ENCODE measurements at regions not wholly inside any gene's neighbourhood (a gene's known extent, or its start where the extent isn't known, plus 50 kb on each side); places are given as distances from the start of the nearest gene placed in this dataset.
"Not testable (repeated sequence)": the region's sequence is repeated elsewhere in the genome, so short reads cannot be mapped to it uniquely, and the experiment has no call there.

- H3K4me1 ChIP-seq (ENCODE audit: control insufficient read depth, insufficient read depth, low read length, unreplicated experiment) = peaks cover 16% of the 10 kb centered on the region
- H3K79me2 ChIP-seq (ENCODE audit: control insufficient read depth, insufficient read depth, low read length, unreplicated experiment) = peaks cover 33% of the 10 kb centered on the region
- no peaks in the 10 kb centered on the region for H3K27me3 ChIP-seq (ENCODE audit: insufficient read depth, low read length)
- H3K4me3 ChIP-seq (ENCODE audit: low read depth, low read length) = peak overlapping the region; percentile 85
- no peaks in the 10 kb centered on the region for H3K36me3 ChIP-seq (ENCODE audit: insufficient read depth, low read length)
- H3K27ac ChIP-seq (ENCODE audit: low read depth, low read length) = no peak overlapping the region; the same call in 1 of the 2 replicates
- H2AFZ ChIP-seq (ENCODE audit: low read length, unreplicated experiment) = peak overlapping the region; percentile 68
Measured at GRCh38 chr22:25404928-25405816, 159.3 kb upstream of the GRK3 start.

DNA sequence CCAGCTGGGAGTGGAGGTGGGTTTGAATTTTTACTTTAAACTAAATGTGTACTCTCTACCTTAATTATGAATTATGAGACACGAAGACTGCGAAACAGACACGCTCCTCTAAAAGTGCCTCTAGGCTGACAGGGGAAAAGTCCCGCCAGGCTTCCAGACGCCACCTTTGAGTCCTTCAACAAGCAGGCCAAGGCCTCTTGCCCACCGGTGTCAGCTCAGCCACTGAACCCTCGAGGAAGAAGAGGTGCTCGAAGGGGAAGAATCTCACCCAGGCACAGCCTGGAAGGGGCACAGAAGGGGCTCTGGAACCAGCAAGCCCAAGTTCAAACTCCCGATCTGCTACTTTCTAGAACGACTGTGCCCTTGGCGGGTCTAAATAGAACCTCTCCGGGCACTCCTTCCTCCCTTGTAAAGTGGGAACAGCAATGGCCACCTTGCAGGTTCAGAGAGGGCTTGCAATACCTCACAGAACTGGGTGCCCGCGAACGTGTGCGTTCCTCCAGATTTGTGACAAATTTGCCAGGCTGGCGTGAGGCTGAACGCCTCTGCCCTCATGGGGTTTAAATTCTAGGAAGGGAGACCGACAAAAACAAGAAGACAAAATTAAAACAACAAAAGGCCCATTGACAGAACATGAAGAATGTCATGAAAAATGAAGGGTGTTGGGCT, 158.5 kb upstream of the GRK3 start:
- Histone ChIP-seq H3K36me3 (ENCODE audit: insufficient read depth, low read length) (no peaks in the 10 kb centered on the region), H3K79me2 (ENCODE audit: control insufficient read depth, insufficient read depth, low read length, unreplicated experiment) (peaks cover 33% of the 10 kb centered on the region), H2AFZ (ENCODE audit: low read length, unreplicated experiment) (peak overlapping the region; percentile 68), H3K27me3 (ENCODE audit: insufficient read depth, low read length) (no peaks in the 10 kb centered on the region), H3K4me1 (ENCODE audit: control insufficient read depth, insufficient read depth, low read length, unreplicated experiment) (peaks cover 12% of the 10 kb centered on the region), H3K27ac (ENCODE audit: low read depth, low read length) (no peak overlapping the region), H3K4me3 (ENCODE audit: low read depth, low read length) (peak overlapping the region; percentile 77)

DNA sequence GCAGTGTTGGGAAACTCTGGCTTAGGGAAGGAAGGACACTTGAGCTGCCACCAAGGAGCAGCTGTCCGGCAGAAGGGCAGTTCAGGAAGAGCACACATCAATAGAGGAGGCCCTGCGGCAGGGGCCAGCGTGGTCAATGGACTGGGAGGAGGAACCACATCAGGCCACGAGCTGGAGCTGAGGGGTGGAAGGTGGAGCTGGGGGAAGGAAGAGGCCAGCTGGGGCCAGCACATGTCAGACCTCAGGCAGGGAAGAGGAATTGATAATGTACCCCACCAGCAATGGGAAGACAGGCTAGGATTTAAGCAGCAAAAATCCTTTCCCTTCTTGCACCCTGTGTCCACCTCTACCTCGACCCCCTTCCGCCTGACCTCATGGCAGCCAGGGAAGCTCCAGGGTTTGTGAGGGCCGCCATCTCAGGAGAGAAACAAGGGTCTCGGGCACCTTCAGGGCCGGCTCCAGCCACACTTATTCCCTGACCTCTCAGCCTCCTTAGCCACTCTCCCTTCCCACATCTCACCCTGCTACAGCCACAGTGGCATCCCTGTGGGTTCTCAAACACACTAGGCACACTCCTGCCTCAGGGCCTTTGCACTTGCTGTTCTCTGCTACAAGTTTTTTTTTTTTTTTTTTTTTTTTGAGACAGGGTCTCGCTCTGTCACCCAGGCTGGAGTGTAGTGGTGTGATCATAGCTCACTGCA, 157.8 kb upstream of the GRK3 start:
- peaks cover 32% of the 10 kb centered on the region for H3K79me2 ChIP-seq (ENCODE audit: control insufficient read depth, insufficient read depth, low read length, unreplicated experiment)
- no peak overlapping the region for H3K4me3 ChIP-seq (ENCODE audit: low read depth, low read length)
- H2AFZ ChIP-seq (ENCODE audit: low read length, unreplicated experiment) = no peak overlapping the region
- no peaks in the 10 kb centered on the region for H3K36me3 ChIP-seq (ENCODE audit: insufficient read depth, low read length)
- H3K27me3 ChIP-seq (ENCODE audit: insufficient read depth, low read length) = no peaks in the 10 kb centered on the region
- H3K27ac ChIP-seq (ENCODE audit: low read depth, low read length) = no peak overlapping the region
- H3K4me1 ChIP-seq (ENCODE audit: control insufficient read depth, insufficient read depth, low read length, unreplicated experiment) = peaks cover 12% of the 10 kb centered on the region

DNA sequence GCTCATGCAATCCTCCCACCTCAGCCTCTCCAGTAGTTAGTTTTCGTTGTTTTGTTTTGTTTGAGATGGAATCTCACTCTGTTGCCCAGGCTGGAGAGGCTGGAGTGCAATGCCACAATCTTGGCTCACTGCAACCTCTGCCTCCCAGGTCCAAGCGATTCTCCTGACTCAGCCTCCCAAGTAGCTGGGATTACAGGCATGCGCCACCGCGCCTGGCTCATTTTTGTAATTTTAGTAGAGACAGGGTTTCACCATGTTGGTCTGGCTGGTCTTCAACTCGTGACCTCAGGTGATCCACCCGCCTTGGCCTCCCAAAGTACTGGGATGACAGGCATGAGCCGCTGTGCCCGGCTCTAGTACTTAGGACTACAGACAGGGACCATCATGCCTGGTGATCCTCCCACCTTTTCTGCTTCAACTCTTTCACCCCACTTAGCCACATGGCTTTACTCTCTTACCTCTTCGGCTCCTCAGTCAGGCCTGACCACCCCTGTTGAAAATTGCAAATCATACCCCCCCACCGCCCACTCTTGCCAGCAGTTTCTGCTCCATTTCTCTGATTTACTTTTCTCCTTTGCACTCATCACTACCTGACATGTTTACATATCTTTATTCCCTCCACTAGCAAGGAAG, 157.1 kb upstream of the GRK3 start:
- Histone ChIP-seq H3K27ac (ENCODE audit: low read depth, low read length) (no peak overlapping the region), H3K4me3 (ENCODE audit: low read depth, low read length) (no peak overlapping the region), H3K79me2 (ENCODE audit: control insufficient read depth, insufficient read depth, low read length, unreplicated experiment) (peaks cover 25% of the 10 kb centered on the region), H3K27me3 (ENCODE audit: insufficient read depth, low read length) (no peaks in the 10 kb centered on the region), H3K36me3 (ENCODE audit: insufficient read depth, low read length) (no peaks in the 10 kb centered on the region), H3K4me1 (ENCODE audit: control insufficient read depth, insufficient read depth, low read length, unreplicated experiment) (peaks cover 12% of the 10 kb centered on the region), H2AFZ (ENCODE audit: low read length, unreplicated experiment) (no peak overlapping the region)

- Histone ChIP-seq H3K27ac (ENCODE audit: low read depth, low read length) (no peak overlapping the region), H2AFZ (ENCODE audit: low read length, unreplicated experiment) (no peak overlapping the region), H3K27me3 (ENCODE audit: insufficient read depth, low read length) (no peaks in the 10 kb centered on the region), H3K79me2 (ENCODE audit: control insufficient read depth, insufficient read depth, low read length, unreplicated experiment) (peaks cover 20% of the 10 kb centered on the region), H3K36me3 (ENCODE audit: insufficient read depth, low read length) (no peaks in the 10 kb centered on the region), H3K4me1 (ENCODE audit: control insufficient read depth, insufficient read depth, low read length, unreplicated experiment) (peaks cover 7% of the 10 kb centered on the region), H3K4me3 (ENCODE audit: low read depth, low read length) (no peak overlapping the region)
Measured at GRCh38 chr22:25407859-25408229, 156.6 kb upstream of the GRK3 start.

DNA sequence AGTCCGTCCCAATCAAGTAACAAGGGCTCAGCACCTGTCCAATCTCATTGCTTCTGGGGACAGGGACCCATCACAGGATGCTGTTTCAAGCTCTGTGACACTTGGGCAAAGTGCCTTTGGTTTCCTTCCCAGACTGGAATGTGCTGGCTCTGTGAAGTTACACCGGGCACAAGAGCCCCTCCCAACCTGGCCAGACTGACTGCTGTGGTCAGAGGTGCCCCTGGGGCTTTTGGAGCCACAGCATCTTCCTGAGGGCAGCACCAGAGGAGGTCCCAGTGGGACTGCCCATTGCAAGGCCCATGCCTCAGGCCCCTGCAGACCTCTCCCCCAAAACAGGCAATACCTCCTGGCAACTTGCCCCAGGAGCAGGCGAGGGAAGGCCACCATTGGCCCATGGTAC, 155.2 kb upstream of the GRK3 start:
- H2AFZ ChIP-seq (ENCODE audit: low read length, unreplicated experiment) = no peak overlapping the region
- no peak overlapping the region for H3K27ac ChIP-seq (ENCODE audit: low read depth, low read length)
- H3K27me3 ChIP-seq (ENCODE audit: insufficient read depth, low read length) = no peaks in the 10 kb centered on the region
- no peak overlapping the region for H3K4me3 ChIP-seq (ENCODE audit: low read depth, low read length)
- H3K79me2 ChIP-seq (ENCODE audit: control insufficient read depth, insufficient read depth, low read length, unreplicated experiment) = peaks cover 7% of the 10 kb centered on the region
- peaks cover 3% of the 10 kb centered on the region for H3K4me1 ChIP-seq (ENCODE audit: control insufficient read depth, insufficient read depth, low read length, unreplicated experiment)
- H3K36me3 ChIP-seq (ENCODE audit: insufficient read depth, low read length) = no peaks in the 10 kb centered on the region

DNA sequence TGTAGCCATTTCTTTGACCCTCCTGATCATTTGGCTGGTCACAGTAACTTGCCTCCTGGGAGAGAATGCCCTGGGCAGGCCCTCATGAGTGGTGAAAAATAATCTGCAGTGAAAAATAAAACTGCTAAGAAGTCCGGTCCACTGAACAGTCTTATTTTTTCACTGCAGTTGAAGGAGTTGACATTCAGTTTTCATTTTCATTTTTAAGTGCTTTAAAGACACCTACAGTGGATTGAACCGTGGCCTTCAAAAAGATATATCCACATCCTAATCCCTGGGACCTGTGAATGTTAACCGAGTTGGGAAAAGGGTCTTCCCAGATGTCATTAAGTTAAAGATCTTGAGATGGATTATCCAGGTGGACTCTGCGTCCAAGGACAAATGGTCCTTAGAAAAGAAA, 153.6 kb upstream of the GRK3 start:
- no peak overlapping the region for H3K4me3 ChIP-seq (ENCODE audit: low read depth, low read length)
- H3K4me1 ChIP-seq (ENCODE audit: control insufficient read depth, insufficient read depth, low read length, unreplicated experiment) = peaks cover 2% of the 10 kb centered on the region
- H3K27ac ChIP-seq (ENCODE audit: low read depth, low read length) = no peak overlapping the region
- H3K27me3 ChIP-seq (ENCODE audit: insufficient read depth, low read length) = peaks cover 4% of the 10 kb centered on the region; the same call in 1 of the 2 replicates
- no peaks in the 10 kb centered on the region for H3K36me3 ChIP-seq (ENCODE audit: insufficient read depth, low read length)
- no peak overlapping the region for H2AFZ ChIP-seq (ENCODE audit: low read length, unreplicated experiment)
- no peaks in the 10 kb centered on the region for H3K79me2 ChIP-seq (ENCODE audit: control insufficient read depth, insufficient read depth, low read length, unreplicated experiment)

- no peak overlapping the region for H3K27ac ChIP-seq (ENCODE audit: low read depth, low read length)
- no peaks in the 10 kb centered on the region for H3K4me1 ChIP-seq (ENCODE audit: control insufficient read depth, insufficient read depth, low read length, unreplicated experiment)
- H3K79me2 ChIP-seq (ENCODE audit: control insufficient read depth, insufficient read depth, low read length, unreplicated experiment) = no peaks in the 10 kb centered on the region
- no peak overlapping the region for H3K4me3 ChIP-seq (ENCODE audit: low read depth, low read length)
- no peaks in the 10 kb centered on the region for H3K36me3 ChIP-seq (ENCODE audit: insufficient read depth, low read length)
- no peak overlapping the region for H2AFZ ChIP-seq (ENCODE audit: low read length, unreplicated experiment)
- peaks cover 4% of the 10 kb centered on the region; the same call in 1 of the 2 replicates for H3K27me3 ChIP-seq (ENCODE audit: insufficient read depth, low read length)
Measured at GRCh38 chr22:25413620-25414019, 150.9 kb upstream of the GRK3 start.

DNA sequence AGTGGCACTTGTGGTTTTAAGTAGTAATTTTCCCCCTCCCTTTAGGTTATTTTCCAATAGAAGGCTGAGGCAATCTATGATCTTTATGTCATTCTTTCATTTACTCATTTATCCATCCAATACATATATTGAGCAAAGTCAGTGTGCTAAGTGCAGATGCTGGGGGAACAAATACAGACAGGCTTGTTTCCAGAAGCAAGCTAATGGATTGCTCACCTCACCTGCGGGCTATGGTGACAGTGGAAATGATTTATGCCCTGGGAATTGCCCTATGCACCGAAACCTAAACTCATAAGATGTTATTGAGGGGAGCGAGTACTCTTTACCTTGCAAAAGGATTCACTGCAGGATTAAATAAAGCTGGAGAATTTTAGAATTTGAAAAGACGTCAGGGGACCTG, 148.7 kb upstream of the GRK3 start:
- not testable (repeated sequence) for H3K36me3 ChIP-seq (ENCODE audit: insufficient read depth, low read length); H3K4me1 ChIP-seq (ENCODE audit: control insufficient read depth, insufficient read depth, low read length, unreplicated experiment); H3K4me3 ChIP-seq (ENCODE audit: low read depth, low read length); H3K27ac ChIP-seq (ENCODE audit: low read depth, low read length); H2AFZ ChIP-seq (ENCODE audit: low read length, unreplicated experiment); H3K79me2 ChIP-seq (ENCODE audit: control insufficient read depth, insufficient read depth, low read length, unreplicated experiment)
- H3K27me3 ChIP-seq (ENCODE audit: insufficient read depth, low read length) = peaks cover 21% of the 10 kb centered on the region

DNA sequence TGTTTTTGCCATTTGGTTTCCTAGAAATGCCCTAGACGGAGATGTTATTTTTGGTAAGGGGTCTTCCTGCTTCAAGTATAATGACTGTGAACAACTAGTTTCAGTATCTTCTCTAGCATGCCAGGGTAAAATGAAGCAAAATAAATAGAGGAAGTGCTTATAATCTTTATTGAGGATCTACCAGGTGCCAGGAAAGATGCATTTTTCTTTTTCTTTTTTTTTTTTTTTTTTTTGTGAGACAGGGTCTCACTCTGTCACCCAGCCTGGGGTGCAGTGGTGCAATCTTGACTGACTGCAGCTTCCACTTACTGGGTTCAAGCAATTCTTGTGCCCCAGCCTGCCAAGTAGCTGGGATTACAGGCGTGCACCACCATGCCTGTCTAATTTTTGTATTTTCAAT, 146.6 kb upstream of the GRK3 start:
- H3K4me1 ChIP-seq (ENCODE audit: control insufficient read depth, insufficient read depth, low read length, unreplicated experiment); H3K79me2 ChIP-seq (ENCODE audit: control insufficient read depth, insufficient read depth, low read length, unreplicated experiment); H2AFZ ChIP-seq (ENCODE audit: low read length, unreplicated experiment); H3K36me3 ChIP-seq (ENCODE audit: insufficient read depth, low read length); H3K4me3 ChIP-seq (ENCODE audit: low read depth, low read length); H3K27ac ChIP-seq (ENCODE audit: low read depth, low read length): not testable (repeated sequence)
- peaks cover 42% of the 10 kb centered on the region for H3K27me3 ChIP-seq (ENCODE audit: insufficient read depth, low read length)
